ENCODE measurements at regions not wholly inside any gene's neighbourhood (a gene's known extent, or its start where the extent isn't known, plus 50 kb on each side); places are given as distances from the start of the nearest gene placed in this dataset.

- no peak for TF ChIP-seq CTCF (IDR thresholded peaks at IDR 0.05 in 8 of 11, conservative IDR thresholded peaks at IDR 0.05 in 3 of 11)
- TF ChIP-seq POLR2A (IDR thresholded peaks at IDR 0.05): no peak
Measured at GRCh38 chr2:241945803-241946202, 76.3 kb downstream of the RTP5 start.
